Eye (tissue), 1 donor: ENCODE measurements at regions not wholly inside any gene's neighbourhood (a gene's known extent, or its start where the extent isn't known, plus 50 kb on each side); places are given as distances from the start of the nearest gene placed in this dataset.
"Not testable (repeated sequence)": the region's sequence is repeated elsewhere in the genome, so short reads cannot be mapped to it uniquely, and the experiment has no call there.

Source experiments
- DNase-seq: peaks from one replicate; pipeline ENCODE4 v3.0.0-alpha.2; 2015

GRCh38 chr6:137395316-137395715 is 98.9 kb downstream of the OLIG3 start:
- no peak for DNase-seq

- no peak for DNase-seq
These were observed 103.0 kb downstream of the OLIG3 start for GRCh38 chr6:137391061-137391814.

- DNase-seq, result peak; percentile 71
These were observed 103.9 kb downstream of the OLIG3 start for GRCh38 chr6:137390334-137390733.

GRCh38 chr6:137389150-137389704 is 105.0 kb downstream of the OLIG3 start:
- DNase-seq, result no peak

- DNase-seq, result no peak
These were observed 107.0 kb downstream of the OLIG3 start for GRCh38 chr6:137387096-137387764.

- DNase-seq, result not testable (repeated sequence)
These were observed 110.9 kb downstream of the OLIG3 start for GRCh38 chr6:137383287-137383686.

- DNase-seq, result no peak
These were observed 116.2 kb downstream of the OLIG3 start for GRCh38 chr6:137378090-137378369.

GRCh38 chr6:137373296-137373695 is 120.9 kb downstream of the OLIG3 start:
- DNase-seq, result no peak

GRCh38 chr6:137372532-137372931 is 121.7 kb downstream of the OLIG3 start:
- no peak for DNase-seq

- DNase-seq, result no peak
These were observed 122.6 kb downstream of the OLIG3 start for GRCh38 chr6:137371634-137372016.

- no peak for DNase-seq
These were observed 123.1 kb downstream of the OLIG3 start for GRCh38 chr6:137370871-137371633.

GRCh38 chr6:137369136-137369535 is 125.1 kb downstream of the OLIG3 start:
- no peak for DNase-seq

- DNase-seq, result peak; percentile 41
These were observed 128.3 kb downstream of the OLIG3 start for GRCh38 chr6:137365707-137366437.

GRCh38 chr6:137363805-137364138 is 130.4 kb downstream of the OLIG3 start:
- DNase-seq, result no peak

GRCh38 chr6:137362878-137363804 is 131.1 kb downstream of the OLIG3 start:
- no peak for DNase-seq

GRCh38 chr6:137361701-137362100 is 132.5 kb downstream of the OLIG3 start:
- no peak for DNase-seq

GRCh38 chr6:137358273-137358672 is 135.9 kb downstream of the OLIG3 start:
- DNase-seq, result no peak

GRCh38 chr6:137357948-137358266 is 136.3 kb downstream of the OLIG3 start:
- no peak for DNase-seq

GRCh38 chr6:137357263-137357947 is 136.8 kb downstream of the OLIG3 start:
- no peak for DNase-seq

- DNase-seq, result no peak
These were observed 134.7 kb upstream of the IFNGR1 start for GRCh38 chr6:137353842-137354397.

- no peak for DNase-seq
These were observed 134.2 kb upstream of the IFNGR1 start for GRCh38 chr6:137353346-137353745.
